GM12865 (cell line): ENCODE measurements at regions not wholly inside any gene's neighbourhood (a gene's known extent, or its start where the extent isn't known, plus 50 kb on each side); places are given as distances from the start of the nearest gene placed in this dataset.

Experiments used
- DNase-seq: peaks from one replicate; pipeline ENCODE4 v3.0.0; 2010; ENCODE audit warnings: low read depth
- H3K4me3 ChIP-seq: 2 replicates; pipeline ENCODE4 v1.5.1; 2011; ENCODE audit warnings: mild to moderate bottlenecking, low read depth, low read length, control low read depth
- TF ChIP-seq, protein P1 (sequence below): IDR thresholded peaks from 2 replicates; pipeline ENCODE4 v1.5.1; 2011; ENCODE audit warnings: low read length, control low read depth, low read depth, inconsistent platforms; ENCODE audit not compliant: insufficient read depth; ENCODE audit errors: missing control alignments

DNA sequence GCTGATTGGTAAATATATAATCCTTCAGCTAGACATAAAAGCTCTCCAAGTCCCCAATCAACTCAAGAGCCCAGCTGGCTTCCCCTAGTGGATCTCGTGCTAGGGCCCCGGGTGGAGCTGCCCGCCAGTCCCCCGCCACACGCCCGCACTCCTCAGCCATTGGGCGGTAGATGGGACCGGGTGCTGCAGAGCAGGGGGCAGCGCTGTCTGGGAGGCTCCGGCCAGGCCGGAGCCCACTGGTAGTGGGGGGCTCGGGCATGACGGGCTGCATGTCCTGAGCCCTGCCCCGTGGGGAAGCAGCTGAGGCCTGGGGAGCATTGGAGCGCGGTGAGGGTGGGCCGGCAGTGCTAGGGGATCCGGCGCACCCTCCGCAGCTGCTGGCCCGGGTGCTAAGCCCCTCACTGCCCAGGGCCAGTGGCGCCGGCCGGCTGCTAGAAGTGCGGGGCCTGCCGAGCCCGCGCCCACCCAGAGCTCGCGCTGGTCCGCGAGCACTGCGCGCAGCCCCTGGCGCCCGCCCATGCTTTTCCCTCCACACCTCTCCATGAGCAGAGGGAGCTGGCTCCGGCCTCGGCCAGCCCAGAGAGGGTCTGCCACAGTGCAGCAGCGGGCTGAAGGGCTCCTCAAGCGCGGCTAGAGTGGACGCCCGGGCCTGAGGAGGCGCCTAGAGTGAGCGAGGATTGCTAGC, 1680.6 kb upstream of the RAG2 start:
- TF ChIP-seq, protein P1, sequence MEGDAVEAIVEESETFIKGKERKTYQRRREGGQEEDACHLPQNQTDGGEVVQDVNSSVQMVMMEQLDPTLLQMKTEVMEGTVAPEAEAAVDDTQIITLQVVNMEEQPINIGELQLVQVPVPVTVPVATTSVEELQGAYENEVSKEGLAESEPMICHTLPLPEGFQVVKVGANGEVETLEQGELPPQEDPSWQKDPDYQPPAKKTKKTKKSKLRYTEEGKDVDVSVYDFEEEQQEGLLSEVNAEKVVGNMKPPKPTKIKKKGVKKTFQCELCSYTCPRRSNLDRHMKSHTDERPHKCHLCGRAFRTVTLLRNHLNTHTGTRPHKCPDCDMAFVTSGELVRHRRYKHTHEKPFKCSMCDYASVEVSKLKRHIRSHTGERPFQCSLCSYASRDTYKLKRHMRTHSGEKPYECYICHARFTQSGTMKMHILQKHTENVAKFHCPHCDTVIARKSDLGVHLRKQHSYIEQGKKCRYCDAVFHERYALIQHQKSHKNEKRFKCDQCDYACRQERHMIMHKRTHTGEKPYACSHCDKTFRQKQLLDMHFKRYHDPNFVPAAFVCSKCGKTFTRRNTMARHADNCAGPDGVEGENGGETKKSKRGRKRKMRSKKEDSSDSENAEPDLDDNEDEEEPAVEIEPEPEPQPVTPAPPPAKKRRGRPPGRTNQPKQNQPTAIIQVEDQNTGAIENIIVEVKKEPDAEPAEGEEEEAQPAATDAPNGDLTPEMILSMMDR, result no peak
- no peak overlapping the region for H3K4me3 ChIP-seq
- no peak for DNase-seq

- H3K4me3 ChIP-seq, result no peak overlapping the region
- no peak for DNase-seq
- TF ChIP-seq, protein P1, result no peak
These were observed 1676.0 kb upstream of the RAG2 start for GRCh38 chr11:38274031-38274430.

GRCh38 chr11:38272376-38272775, 1674.3 kb upstream of the RAG2 start:
- TF ChIP-seq, protein P1, result no peak
- H3K4me3 ChIP-seq, result no peak overlapping the region
- DNase-seq, result no peak

DNA sequence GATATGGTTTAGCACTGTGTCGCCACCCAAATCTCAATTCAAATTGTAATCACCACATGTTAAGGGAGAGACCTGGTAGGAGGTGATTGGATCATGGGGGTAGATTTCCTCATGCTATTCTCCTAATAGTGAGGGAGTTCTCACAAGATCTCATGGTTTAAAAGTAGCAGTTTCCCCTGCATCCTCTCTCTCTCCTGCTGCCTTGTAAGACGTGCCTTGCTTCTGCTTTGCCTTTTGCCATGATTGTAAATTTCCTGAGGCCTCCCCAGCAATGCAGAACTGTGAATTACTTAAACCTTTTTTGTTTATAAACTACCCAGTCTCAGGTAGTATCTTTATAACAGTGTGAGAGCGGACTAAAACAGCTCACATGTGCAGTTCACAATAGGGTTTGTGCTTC, 1668.7 kb upstream of the RAG2 start:
- DNase-seq, result no peak
- TF ChIP-seq, protein P1, result no peak
- no peak overlapping the region for H3K4me3 ChIP-seq

DNA sequence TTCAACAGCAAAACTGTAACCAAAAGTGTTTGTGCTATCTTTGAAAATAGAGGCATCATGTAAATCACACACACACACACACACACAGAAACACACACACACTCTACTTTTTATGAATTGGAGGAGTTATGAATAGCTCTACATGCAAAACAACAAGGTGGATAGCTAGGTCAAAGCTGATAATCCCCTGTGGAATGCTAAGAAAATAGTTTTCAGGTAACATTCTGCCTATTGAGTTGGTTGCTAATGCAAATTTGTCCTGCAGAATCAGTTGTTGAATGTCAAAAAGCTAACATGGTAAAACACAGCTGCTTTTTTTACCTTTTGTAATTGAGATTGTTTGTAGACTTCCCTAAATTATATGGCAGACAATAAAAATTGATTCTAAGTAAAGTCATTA, 1658.4 kb upstream of the RAG2 start:
- DNase-seq, result no peak
- TF ChIP-seq, protein P1, result no peak
- no peak overlapping the region for H3K4me3 ChIP-seq

- H3K4me3 ChIP-seq, result no peak overlapping the region
- TF ChIP-seq, protein P1, result no peak
- no peak for DNase-seq
These were observed 1656.9 kb upstream of the RAG2 start for GRCh38 chr11:38254913-38255312.

DNA sequence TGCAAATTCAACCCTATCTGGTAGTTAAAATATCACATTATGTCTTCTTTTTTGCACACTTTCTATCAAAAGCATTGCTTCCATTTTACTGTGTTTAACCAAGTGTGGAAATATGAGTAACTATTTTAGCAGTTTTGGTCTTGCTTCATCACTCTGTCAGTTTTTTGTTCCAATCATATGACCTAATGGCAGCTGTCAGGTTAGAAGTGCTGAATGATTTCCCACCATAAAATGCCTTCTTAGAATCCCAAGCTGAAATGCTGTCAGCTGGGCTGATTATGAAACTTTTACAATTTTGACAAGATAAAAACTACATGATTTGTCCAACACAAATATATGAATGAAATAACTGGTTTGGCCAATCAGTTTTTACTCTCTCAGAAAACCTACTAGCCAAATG, 1654.6 kb upstream of the RAG2 start:
- TF ChIP-seq, protein P1, result no peak
- no peak overlapping the region for H3K4me3 ChIP-seq
- no peak for DNase-seq
